Osteoblast (primary cell): ENCODE measurements at regions not wholly inside any gene's neighbourhood (a gene's known extent, or its start where the extent isn't known, plus 50 kb on each side); places are given as distances from the start of the nearest gene placed in this dataset.

Experiments
- DNase-seq: peaks from one replicate; pipeline ENCODE4 v3.0.0; 2011; ENCODE audit warnings: low spot score, mixed read lengths; ENCODE audit not compliant: insufficient read length; ENCODE audit errors: missing footprints
- H2AFZ ChIP-seq: 2 replicates; pipeline ENCODE4 v1.6.0; 2011; ENCODE audit warnings: mild to moderate bottlenecking, low read length
- H3K27ac ChIP-seq: 2 replicates; pipeline ENCODE4 v1.5.1; 2011; ENCODE audit warnings: mild to moderate bottlenecking, low read depth, low read length, moderate library complexity
- H3K27me3 ChIP-seq: 2 replicates; pipeline ENCODE4 v1.6.0; 2012; ENCODE audit warnings: mild to moderate bottlenecking, control low read depth, inconsistent platforms, low read length, moderate library complexity; ENCODE audit not compliant: insufficient read depth
- H3K36me3 ChIP-seq: 2 replicates; pipeline ENCODE4 v1.5.1; 2011; ENCODE audit warnings: mild to moderate bottlenecking, low read length, control low read depth, moderate library complexity; ENCODE audit not compliant: insufficient read depth
- H3K4me1 ChIP-seq: 2 replicates; pipeline ENCODE4 v1.5.1; 2011; ENCODE audit warnings: mild to moderate bottlenecking, low read length, control low read depth, moderate library complexity; ENCODE audit not compliant: insufficient read depth
- H3K4me2 ChIP-seq: 2 replicates; pipeline ENCODE4 v1.6.0; 2011; ENCODE audit warnings: mild to moderate bottlenecking, low read length; ENCODE audit not compliant: insufficient read depth
- H3K4me3 ChIP-seq: fragments of 200-600 bp; sonication (generic); 3 replicates; pipeline ENCODE4 v1.5.1; 2012; ENCODE audit warnings: mild to moderate bottlenecking, low read length, inconsistent platforms; ENCODE audit not compliant: insufficient read depth
- H3K79me2 ChIP-seq: 2 replicates; pipeline ENCODE4 v1.6.0; 2012; ENCODE audit warnings: mild to moderate bottlenecking, low read length, control low read depth, inconsistent platforms; ENCODE audit not compliant: insufficient read depth
- H3K9me3 ChIP-seq: 2 replicates; pipeline ENCODE4 v1.5.1; 2011; ENCODE audit warnings: low read depth, low read length, control low read depth
- H4K20me1 ChIP-seq: 2 replicates; pipeline ENCODE4 v1.6.0; 2012; ENCODE audit warnings: mild to moderate bottlenecking, low read length, control low read depth; ENCODE audit not compliant: insufficient read depth
- TF ChIP-seq, protein P1 (sequence below): IDR thresholded peaks from 2 replicates; pipeline ENCODE4 v1.5.1; 2011; ENCODE audit warnings: mild to moderate bottlenecking, low read depth, low read length, moderate library complexity; ENCODE audit errors: extremely low read depth

DNA sequence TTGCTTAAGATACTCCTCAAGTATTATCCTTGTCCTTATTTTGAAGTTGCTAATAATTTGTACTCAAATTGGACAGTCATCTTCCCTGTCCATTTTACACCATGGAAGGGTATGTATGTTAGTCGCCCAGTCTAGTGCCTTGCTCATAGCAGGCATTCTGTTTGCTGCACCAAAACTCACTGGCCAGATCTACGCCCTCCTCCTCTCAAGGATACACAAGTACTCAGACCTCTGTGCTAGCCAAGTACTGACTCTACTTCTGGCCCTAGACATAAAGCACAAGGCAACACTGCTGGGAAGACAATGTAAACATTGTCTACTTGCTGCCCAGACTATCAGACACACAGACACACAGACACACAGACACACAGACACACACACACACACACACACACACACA, 57.7 kb downstream of the DNAAF9 start:
- TF ChIP-seq, protein P1, sequence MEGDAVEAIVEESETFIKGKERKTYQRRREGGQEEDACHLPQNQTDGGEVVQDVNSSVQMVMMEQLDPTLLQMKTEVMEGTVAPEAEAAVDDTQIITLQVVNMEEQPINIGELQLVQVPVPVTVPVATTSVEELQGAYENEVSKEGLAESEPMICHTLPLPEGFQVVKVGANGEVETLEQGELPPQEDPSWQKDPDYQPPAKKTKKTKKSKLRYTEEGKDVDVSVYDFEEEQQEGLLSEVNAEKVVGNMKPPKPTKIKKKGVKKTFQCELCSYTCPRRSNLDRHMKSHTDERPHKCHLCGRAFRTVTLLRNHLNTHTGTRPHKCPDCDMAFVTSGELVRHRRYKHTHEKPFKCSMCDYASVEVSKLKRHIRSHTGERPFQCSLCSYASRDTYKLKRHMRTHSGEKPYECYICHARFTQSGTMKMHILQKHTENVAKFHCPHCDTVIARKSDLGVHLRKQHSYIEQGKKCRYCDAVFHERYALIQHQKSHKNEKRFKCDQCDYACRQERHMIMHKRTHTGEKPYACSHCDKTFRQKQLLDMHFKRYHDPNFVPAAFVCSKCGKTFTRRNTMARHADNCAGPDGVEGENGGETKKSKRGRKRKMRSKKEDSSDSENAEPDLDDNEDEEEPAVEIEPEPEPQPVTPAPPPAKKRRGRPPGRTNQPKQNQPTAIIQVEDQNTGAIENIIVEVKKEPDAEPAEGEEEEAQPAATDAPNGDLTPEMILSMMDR = no peak
- no peaks in the 10 kb centered on the region for H3K79me2 ChIP-seq
- H3K9me3 ChIP-seq = no peaks in the 10 kb centered on the region
- DNase-seq = no peak
- H3K4me2 ChIP-seq = no peak overlapping the region
- no peak overlapping the region for H2AFZ ChIP-seq
- peaks cover 10% of the 10 kb centered on the region for H3K36me3 ChIP-seq
- no peaks in the 10 kb centered on the region for H3K4me1 ChIP-seq
- H3K4me3 ChIP-seq = no peak overlapping the region
- H4K20me1 ChIP-seq = no peaks in the 10 kb centered on the region
- H3K27me3 ChIP-seq = no peaks in the 10 kb centered on the region
- no peak overlapping the region for H3K27ac ChIP-seq

DNA sequence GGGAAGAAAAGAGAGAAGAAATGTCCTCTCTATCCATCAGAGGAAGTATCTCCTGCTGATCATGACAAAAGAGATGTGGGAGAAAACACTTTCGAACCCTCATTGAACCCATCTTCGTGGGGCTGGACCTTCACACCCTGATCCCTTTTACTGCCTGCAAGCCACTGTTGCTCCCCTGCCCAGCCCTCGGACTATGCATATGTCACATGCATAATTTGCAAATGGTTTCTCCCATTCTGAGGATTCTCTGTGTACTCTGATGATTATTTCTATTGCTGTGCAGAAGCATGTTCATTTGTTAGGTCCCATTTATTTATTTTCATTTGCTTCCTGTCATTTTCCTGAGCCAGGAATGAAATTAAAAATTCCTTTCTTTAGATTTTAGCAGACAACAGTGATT, 64.7 kb downstream of the DNAAF9 start:
- no peaks in the 10 kb centered on the region for H3K79me2 ChIP-seq
- peaks cover 13% of the 10 kb centered on the region for H3K36me3 ChIP-seq
- no peaks in the 10 kb centered on the region for H3K4me1 ChIP-seq
- H2AFZ ChIP-seq = no peak overlapping the region
- TF ChIP-seq, protein P1 = no peak
- no peak for DNase-seq
- no peak overlapping the region for H3K4me2 ChIP-seq
- no peak overlapping the region for H3K4me3 ChIP-seq
- H3K9me3 ChIP-seq = no peaks in the 10 kb centered on the region
- no peak overlapping the region for H3K27ac ChIP-seq
- no peaks in the 10 kb centered on the region for H3K27me3 ChIP-seq
- H4K20me1 ChIP-seq = no peaks in the 10 kb centered on the region

DNA sequence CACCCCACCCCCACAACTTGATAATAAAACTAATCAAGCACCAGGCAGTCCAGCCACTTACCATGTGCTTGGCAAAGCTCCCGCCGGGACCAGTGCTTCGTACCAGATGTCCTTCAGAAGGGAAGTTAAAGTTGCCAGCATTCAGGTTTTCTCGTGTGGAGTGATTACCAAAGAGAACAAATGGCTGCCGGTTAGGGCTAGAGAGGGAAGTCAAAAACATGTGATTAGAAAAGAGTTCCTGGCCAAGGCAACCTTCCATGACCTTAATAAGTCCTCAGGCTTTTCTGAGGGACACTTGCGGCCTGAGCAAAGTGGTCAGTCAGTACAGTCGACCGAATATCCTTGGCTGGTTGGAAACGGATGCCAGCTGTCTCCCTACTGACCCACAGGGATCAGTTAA, 67.0 kb downstream of the DNAAF9 start:
- Histone ChIP-seq H3K9me3 (no peaks in the 10 kb centered on the region), H3K79me2 (no peaks in the 10 kb centered on the region), H4K20me1 (no peaks in the 10 kb centered on the region), H3K27ac (no peak overlapping the region), H3K36me3 (peaks cover 15% of the 10 kb centered on the region), H3K27me3 (no peaks in the 10 kb centered on the region), H2AFZ (no peak overlapping the region), H3K4me2 (no peak overlapping the region), H3K4me1 (no peaks in the 10 kb centered on the region), H3K4me3 (no peak overlapping the region)
- DNase-seq = no peak
- TF ChIP-seq, protein P1 = no peak

DNA sequence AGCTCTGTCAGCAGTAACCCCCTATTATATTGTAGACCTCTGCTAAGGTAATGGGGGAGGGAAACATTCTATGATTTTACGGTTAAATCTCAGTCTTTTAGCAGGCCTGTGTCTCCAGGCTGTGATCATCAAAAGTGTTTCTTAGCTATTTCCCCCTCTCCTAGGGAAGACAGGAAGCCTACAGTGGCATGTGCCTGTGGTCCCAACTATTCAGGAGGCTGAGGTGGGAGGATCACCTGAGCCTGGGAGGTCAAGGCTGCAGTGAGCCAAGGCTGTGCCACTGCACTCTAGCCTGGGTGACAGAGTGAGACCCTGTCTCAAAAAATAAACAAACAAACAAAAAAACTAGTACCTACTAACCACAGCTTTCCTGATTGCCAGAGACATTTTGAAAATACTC, 67.9 kb downstream of the DNAAF9 start:
- H3K27me3 ChIP-seq = no peaks in the 10 kb centered on the region
- TF ChIP-seq, protein P1 = no peak
- no peaks in the 10 kb centered on the region for H3K9me3 ChIP-seq
- no peak overlapping the region for H2AFZ ChIP-seq
- H3K36me3 ChIP-seq = peaks cover 15% of the 10 kb centered on the region
- DNase-seq = no peak
- no peaks in the 10 kb centered on the region for H4K20me1 ChIP-seq
- H3K27ac ChIP-seq = no peak overlapping the region
- H3K79me2 ChIP-seq = no peaks in the 10 kb centered on the region
- no peak overlapping the region for H3K4me2 ChIP-seq
- H3K4me1 ChIP-seq = no peaks in the 10 kb centered on the region
- no peak overlapping the region for H3K4me3 ChIP-seq
